BLaER1 treated with 17β-estradiol and CSF1 and Interleukin-3, amounts not matched to agents 10 nM and 100 nM (cell line): ENCODE measurements at regions not wholly inside any gene's neighbourhood (a gene's known extent, or its start where the extent isn't known, plus 50 kb on each side); places are given as distances from the start of the nearest gene placed in this dataset.

Source experiments
- H3K27ac ChIP-seq, 11 experiments: shearing (Covaris generic); formaldehyde crosslinking; 2 replicates each; pipeline ENCODE4 v1.8.1; 2022
- H3K27me3 ChIP-seq, 11 experiments: shearing (Covaris generic); formaldehyde crosslinking; 2 replicates each; pipeline ENCODE4 v1.8.1; 2022
- H3K36me3 ChIP-seq, 11 experiments: shearing (Covaris generic); formaldehyde crosslinking; 2 replicates each; pipeline ENCODE4 v1.8.1; 2022
- H3K4me1 ChIP-seq, 10 experiments: shearing (Covaris generic); formaldehyde crosslinking; 2 replicates each; pipeline ENCODE4 v1.8.1; 2022
- H3K4me2 ChIP-seq, 11 experiments: shearing (Covaris generic); formaldehyde crosslinking; 2 replicates each; pipeline ENCODE4 v1.8.1; 2022
- H3K4me3 ChIP-seq, 10 experiments: shearing (Covaris generic); formaldehyde crosslinking; 2 replicates each; pipeline ENCODE4 v1.8.1; 2022
- H3K9ac ChIP-seq, 11 experiments: shearing (Covaris generic); formaldehyde crosslinking; 2 replicates each; pipeline ENCODE4 v1.8.1; 2022
- H3K9me3 ChIP-seq, 11 experiments: shearing (Covaris generic); formaldehyde crosslinking; replicated peaks in 1 of 11; 2 replicates each; pipeline ENCODE4 v1.8.1; 2022
- H4K20me1 ChIP-seq, 11 experiments: shearing (Covaris generic); formaldehyde crosslinking; 2 replicates each; pipeline ENCODE4 v1.8.1; 2022
- Cebpa-rat ChIP-seq, 11 experiments: shearing (Covaris generic); IDR thresholded peaks; 2 replicates each; pipeline ENCODE4 v1.8.1; 2022

DNA sequence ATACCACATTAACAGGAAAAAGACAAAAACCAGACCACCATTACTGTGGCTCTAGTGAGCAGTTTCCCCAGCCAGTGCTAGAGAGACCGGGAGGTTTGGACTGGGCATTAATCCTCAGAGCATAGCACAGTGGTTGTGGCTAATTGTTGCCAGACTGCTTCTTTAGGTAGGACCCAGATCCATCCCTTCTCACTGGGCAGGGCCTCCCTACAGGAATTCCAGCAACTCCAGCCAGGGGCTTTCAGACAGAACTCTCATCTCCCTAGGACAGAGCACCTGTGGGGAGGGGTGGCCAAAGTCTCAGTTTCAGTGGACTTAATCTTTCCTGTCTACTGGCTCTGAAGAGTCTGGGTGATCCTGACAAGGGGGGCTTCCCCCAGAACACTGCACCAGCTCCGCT lies 759.6 kb downstream of the SQOR start:
- H3K27ac ChIP-seq = no peak overlapping the region
- no peak overlapping the region for H3K9ac ChIP-seq
- no peaks in the 10 kb centered on the region for H4K20me1 ChIP-seq
- TF ChIP-seq Cebpa-rat (IDR thresholded peaks at IDR 0.05) = no peak
- H3K36me3 ChIP-seq = no peaks in the 10 kb centered on the region
- H3K9me3 ChIP-seq = peaks cover 0 to 12% (median 6%) of the 10 kb centered on the region in 11 experiments; a peak in 8 of 22 replicates
- no peak overlapping the region for H3K4me2 ChIP-seq
- no peaks in the 10 kb centered on the region for H3K27me3 ChIP-seq
- no peaks in the 10 kb centered on the region for H3K4me1 ChIP-seq
- no peak overlapping the region for H3K4me3 ChIP-seq

DNA sequence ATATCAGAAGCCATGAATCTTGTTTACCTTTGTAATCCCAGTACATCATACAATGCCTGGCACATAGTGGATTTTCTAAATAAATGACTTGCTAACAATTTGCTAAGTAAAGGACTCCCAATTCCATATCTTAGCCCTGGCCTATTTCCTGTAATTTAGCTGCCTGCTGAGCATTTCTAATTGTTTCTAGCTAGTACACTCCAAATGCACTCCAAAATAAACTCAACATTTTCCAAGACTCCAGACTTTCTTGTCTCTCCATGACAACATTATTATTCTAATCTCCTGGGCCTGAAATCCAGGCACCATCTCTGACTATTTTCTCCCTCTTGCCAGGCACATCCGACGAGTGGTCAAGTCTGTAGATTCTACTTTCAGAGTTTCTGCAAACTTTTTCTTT lies 773.5 kb downstream of the SQOR start:
- Histone ChIP-seq H3K36me3 (no peaks in the 10 kb centered on the region), H3K4me3 (no peak overlapping the region)
- no peak for TF ChIP-seq Cebpa-rat (IDR thresholded peaks at IDR 0.05)

DNA sequence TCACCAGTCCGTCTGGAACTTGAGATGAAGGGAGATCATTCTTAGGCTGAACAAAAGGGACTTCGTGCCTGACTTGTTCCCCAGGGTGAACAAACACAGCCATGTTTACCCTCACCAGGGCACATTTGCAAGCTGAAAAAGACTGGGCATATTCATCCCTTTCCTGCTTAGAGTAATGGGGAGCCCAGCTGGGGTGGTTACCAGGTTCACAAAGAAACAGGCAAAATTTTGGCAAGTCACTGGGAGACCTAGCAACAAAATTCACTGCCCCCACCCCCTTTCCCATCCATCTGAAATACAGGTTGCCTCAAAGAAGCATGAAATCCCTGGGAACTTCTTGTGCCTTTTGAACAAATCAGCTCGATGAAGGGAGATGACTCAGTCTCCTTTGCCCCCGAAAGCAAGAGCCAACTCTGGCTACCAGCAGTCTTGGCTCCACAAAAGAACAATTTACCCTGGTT lies 775.0 kb downstream of the SQOR start:
- H3K4me3 ChIP-seq = no peak overlapping the region
- H3K4me1 ChIP-seq = no peaks in the 10 kb centered on the region
- no peaks in the 10 kb centered on the region for H3K9me3 ChIP-seq
- no peak overlapping the region for H3K9ac ChIP-seq
- no peak for TF ChIP-seq Cebpa-rat (IDR thresholded peaks at IDR 0.05)
- H3K36me3 ChIP-seq = no peaks in the 10 kb centered on the region
- H3K27me3 ChIP-seq = no peaks in the 10 kb centered on the region
- H4K20me1 ChIP-seq = no peaks in the 10 kb centered on the region
- no peak overlapping the region for H3K27ac ChIP-seq
- no peak overlapping the region for H3K4me2 ChIP-seq

More for the DNA sequence above, 773.5 kb downstream of the SQOR start:
- Histone ChIP-seq H3K4me2 (no peak overlapping the region), H3K9me3 (no peaks in the 10 kb centered on the region), H4K20me1 (no peaks in the 10 kb centered on the region), H3K4me1 (no peaks in the 10 kb centered on the region), H3K27ac (no peak overlapping the region), H3K27me3 (no peaks in the 10 kb centered on the region), H3K9ac (no peak overlapping the region)

DNA sequence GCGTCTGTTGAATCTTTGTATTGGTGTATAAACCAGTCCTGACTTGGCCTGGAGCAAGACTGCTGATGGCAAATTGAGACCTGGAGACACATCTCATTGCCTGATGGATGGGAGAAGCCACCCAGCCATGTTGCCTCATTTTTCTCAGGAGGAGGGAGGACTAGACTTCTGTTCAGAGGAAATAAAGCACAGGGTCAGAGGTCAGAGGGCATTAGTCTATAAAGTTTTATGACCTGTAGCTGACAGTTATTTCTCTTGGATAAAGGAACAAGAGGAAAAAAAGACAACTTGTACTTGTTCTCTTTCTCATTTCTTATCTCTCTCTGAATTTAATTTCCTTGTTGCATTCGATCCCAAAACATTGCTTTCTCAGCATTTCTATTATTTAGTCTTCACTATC lies 775.9 kb downstream of the SQOR start:
- Histone ChIP-seq H3K27me3 (no peaks in the 10 kb centered on the region), H4K20me1 (no peaks in the 10 kb centered on the region), H3K4me3 (no peak overlapping the region), H3K9me3 (no peaks in the 10 kb centered on the region), H3K36me3 (no peaks in the 10 kb centered on the region), H3K27ac (no peak overlapping the region), H3K9ac (no peak overlapping the region), H3K4me2 (no peak overlapping the region), H3K4me1 (no peaks in the 10 kb centered on the region)
- no peak for TF ChIP-seq Cebpa-rat (IDR thresholded peaks at IDR 0.05)

DNA sequence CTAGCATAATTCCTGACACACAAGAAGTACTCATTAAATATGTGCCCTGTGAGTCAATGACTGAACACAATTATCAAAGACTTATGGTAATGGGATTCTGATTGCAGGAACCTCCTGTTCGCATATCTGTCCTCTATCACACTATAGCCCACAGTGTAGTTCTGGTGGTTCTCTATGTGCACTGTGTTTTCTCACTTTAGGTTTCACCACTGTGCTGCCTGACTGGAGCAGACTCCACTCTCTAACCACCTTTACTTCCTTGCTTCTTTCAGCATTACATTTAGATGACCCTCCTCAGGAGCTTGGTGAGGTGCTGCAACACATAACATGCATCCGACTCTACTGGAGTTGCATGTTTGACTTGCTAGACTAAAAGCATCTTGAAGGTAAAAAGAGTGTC lies 777.1 kb downstream of the SQOR start:
- Histone ChIP-seq H3K27me3 (no peaks in the 10 kb centered on the region), H3K4me1 (no peaks in the 10 kb centered on the region), H3K9me3 (no peaks in the 10 kb centered on the region), H3K36me3 (no peaks in the 10 kb centered on the region), H3K4me3 (no peak overlapping the region), H3K4me2 (no peak overlapping the region), H4K20me1 (no peaks in the 10 kb centered on the region), H3K9ac (no peak overlapping the region), H3K27ac (no peak overlapping the region)
- TF ChIP-seq Cebpa-rat (IDR thresholded peaks at IDR 0.05) = no peak

DNA sequence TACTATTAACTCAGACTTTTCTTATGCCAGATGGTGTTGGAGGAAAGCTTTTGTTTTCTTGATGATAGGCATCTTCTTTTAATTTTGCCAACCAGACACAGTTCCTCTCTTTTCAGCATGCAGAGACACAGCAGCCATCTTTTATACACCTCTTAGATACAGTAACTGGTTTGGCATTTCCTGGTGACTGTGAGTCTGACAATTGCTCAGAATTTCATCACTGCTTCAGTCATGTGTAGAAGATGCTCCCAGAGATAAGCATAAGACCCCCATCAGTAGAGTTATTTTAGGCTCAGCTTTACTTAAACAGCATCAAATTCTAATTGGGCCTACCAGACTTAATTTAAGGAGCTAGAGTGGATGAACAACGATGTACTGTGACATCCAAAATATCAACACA lies 779.0 kb downstream of the SQOR start:
- H3K36me3 ChIP-seq = no peaks in the 10 kb centered on the region
- no peaks in the 10 kb centered on the region for H4K20me1 ChIP-seq
- H3K4me3 ChIP-seq = no peak overlapping the region
- H3K9me3 ChIP-seq = no peaks in the 10 kb centered on the region
- no peak overlapping the region for H3K4me2 ChIP-seq
- no peak for TF ChIP-seq Cebpa-rat (IDR thresholded peaks at IDR 0.05)
- H3K9ac ChIP-seq = no peak overlapping the region
- H3K27ac ChIP-seq = no peak overlapping the region
- H3K4me1 ChIP-seq = no peaks in the 10 kb centered on the region
- no peaks in the 10 kb centered on the region for H3K27me3 ChIP-seq

DNA sequence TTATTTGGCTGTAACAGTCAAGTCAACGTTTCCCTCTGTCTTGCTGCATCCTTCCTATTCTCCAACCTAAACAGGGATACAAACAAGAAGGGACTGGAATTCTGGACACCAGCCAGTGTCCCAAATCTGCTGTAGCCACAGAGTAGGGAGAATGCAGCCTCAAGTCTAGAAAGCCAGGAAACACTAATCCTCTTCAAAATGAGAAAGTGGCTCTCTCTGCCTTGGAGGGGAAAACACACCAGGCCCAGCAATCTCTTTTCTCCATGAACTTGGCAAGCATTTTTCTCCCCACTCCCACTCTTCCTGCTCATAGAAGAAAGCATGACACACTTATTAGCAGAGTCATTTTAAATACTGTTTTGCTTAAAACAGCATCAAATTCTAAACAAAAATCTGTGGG lies 781.7 kb downstream of the SQOR start:
- Histone ChIP-seq H3K4me3 (no peak overlapping the region), H3K9me3 (no peaks in the 10 kb centered on the region), H4K20me1 (no peaks in the 10 kb centered on the region), H3K27me3 (no peaks in the 10 kb centered on the region), H3K4me1 (no peaks in the 10 kb centered on the region), H3K36me3 (no peaks in the 10 kb centered on the region), H3K9ac (no peak overlapping the region), H3K27ac (no peak overlapping the region), H3K4me2 (no peak overlapping the region)
- no peak for TF ChIP-seq Cebpa-rat (IDR thresholded peaks at IDR 0.05)

DNA sequence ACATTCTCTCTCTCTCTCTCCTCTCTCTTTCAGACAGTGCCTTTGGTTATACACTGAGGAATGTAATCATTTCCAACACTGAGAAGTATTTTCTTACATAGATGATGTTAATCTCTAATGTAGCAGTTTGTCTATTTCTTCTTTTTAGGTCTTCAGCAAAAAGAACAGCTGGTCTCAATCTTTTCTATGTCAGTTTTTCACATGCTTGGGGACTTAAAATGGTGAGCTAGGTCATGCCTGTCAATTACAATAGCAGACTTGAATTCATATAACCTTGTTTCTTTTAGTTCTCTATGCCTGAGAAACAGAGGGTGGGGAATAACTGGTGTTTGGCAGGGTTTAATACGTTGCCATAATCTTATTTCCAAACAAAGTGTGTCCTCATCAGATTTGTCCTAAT lies 786.2 kb downstream of the SQOR start:
- Histone ChIP-seq H4K20me1 (no peaks in the 10 kb centered on the region), H3K9me3 (peaks cover 0 to 9% (median 7%) of the 10 kb centered on the region in 11 experiments; a peak in 11 of 22 replicates), H3K4me1 (no peaks in the 10 kb centered on the region), H3K27ac (no peak overlapping the region), H3K9ac (no peak overlapping the region), H3K4me2 (no peak overlapping the region), H3K36me3 (no peaks in the 10 kb centered on the region), H3K27me3 (no peaks in the 10 kb centered on the region), H3K4me3 (no peak overlapping the region)
- TF ChIP-seq Cebpa-rat (IDR thresholded peaks at IDR 0.05) = no peak

DNA sequence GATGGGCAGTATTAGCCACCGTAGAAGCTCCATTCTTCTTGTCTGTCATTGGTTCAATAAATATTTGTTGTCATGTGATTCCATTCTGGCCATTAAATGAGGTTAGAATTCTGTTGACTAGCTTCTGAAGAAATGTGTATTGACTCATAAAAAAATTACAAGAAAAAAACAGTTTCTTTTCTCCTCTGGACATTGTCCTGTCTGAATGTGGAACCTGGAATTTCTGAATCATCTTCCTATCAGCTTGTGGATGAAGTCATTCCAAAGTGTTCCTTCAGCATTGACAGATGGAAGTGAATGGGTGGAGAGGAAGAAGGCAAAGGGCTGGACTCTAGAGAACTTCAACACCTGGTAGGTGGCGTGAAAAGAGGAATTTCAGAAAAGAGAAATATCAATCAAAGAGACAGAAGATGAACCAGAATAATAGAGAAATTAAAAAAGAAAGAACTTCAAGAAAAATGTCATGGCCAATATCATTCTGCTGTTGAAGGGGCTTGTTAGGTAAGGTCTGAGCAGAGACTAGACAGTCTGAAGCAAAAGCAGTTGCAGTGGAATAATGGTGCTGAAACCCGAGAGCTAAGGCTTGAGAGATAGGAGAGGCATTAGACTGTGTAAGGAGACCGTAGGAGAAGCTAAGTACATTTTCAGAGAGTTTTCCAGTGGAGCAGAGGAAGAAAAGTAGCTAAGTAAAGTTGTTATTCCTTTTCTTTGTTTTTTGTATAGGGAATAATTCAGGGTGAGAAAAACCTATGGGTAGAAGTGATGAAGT lies 806.6 kb downstream of the SQOR start:
- Histone ChIP-seq H3K4me1 (no peaks in the 10 kb centered on the region), H4K20me1 (no peaks in the 10 kb centered on the region), H3K9me3 (peaks cover 0 to 7% (median 0%) of the 10 kb centered on the region in 11 experiments; a peak in 1 of 22 replicates), H3K27me3 (no peaks in the 10 kb centered on the region), H3K4me2 (no peak overlapping the region), H3K4me3 (no peak overlapping the region), H3K36me3 (no peaks in the 10 kb centered on the region), H3K9ac (no peak overlapping the region), H3K27ac (no peak overlapping the region)
- TF ChIP-seq Cebpa-rat (IDR thresholded peaks at IDR 0.05) = no peak

DNA sequence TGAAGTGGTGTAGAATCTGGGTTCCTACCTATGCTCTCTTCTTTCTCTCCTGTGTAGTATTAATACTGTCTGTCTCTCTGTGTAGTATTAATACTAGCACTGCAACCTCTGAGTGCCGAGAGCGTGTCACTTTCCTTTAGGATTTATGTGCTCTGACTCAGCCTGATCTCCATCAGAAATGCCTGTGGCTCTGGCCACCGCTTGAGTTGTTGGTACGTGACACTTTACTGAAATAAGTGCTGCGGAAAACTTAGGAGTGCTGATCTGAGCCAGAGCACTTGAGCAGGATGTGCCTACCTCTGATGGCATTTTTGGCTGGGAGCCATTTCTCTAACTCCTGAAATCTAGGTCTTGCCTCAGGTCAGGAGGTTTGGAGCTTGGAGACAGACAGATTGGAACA lies 807.4 kb downstream of the SQOR start:
- no peak overlapping the region for H3K27ac ChIP-seq
- no peaks in the 10 kb centered on the region for H3K4me1 ChIP-seq
- H3K9me3 ChIP-seq = peaks cover 0 to 7% (median 0%) of the 10 kb centered on the region in 11 experiments; a peak in 1 of 22 replicates
- no peak overlapping the region for H3K9ac ChIP-seq
- H3K4me3 ChIP-seq = no peak overlapping the region
- no peaks in the 10 kb centered on the region for H3K36me3 ChIP-seq
- no peaks in the 10 kb centered on the region for H4K20me1 ChIP-seq
- TF ChIP-seq Cebpa-rat (IDR thresholded peaks at IDR 0.05) = no peak
- H3K4me2 ChIP-seq = no peak overlapping the region
- no peaks in the 10 kb centered on the region for H3K27me3 ChIP-seq
